ENCODE measurements at regions not wholly inside any gene's neighbourhood (a gene's known extent, or its start where the extent isn't known, plus 50 kb on each side); places are given as distances from the start of the nearest gene placed in this dataset.

DNA sequence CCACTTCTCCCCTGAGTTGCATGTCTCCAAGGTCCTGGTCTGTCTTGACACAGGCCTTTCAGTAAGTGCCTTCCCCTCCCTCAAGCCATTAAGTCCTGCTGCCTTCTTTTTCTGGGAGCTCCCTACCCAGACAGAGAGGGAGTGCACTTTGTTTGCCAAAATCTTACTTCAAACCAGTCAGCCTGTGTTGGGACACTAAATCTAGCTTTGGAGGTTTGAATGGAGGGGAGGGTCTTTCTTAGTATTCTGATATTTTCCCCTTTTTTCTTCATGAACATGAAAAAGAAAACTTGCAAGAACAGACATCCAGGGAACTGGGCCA lies 170.7 kb upstream of the PMEPA1 start:
- Histone ChIP-seq H3K9ac (ENCODE audit: control insufficient read depth, insufficient read depth, low read length) (no peak overlapping the region), H3K9me3 (replicated peaks; ENCODE audit: control insufficient read depth, insufficient read depth, low read length) (no peaks in the 10 kb centered on the region), H3K27ac (ENCODE audit: control insufficient read depth, insufficient read depth) (no peak overlapping the region), H3K4me1 (ENCODE audit: control insufficient read depth, insufficient read depth, low read length) (no peaks in the 10 kb centered on the region), H2AFZ (ENCODE audit: control insufficient read depth, low read depth, low read length) (no peak overlapping the region), H3K4me3 (no peak overlapping the region), H4K20me1 (ENCODE audit: control insufficient read depth, insufficient read depth) (no peaks in the 10 kb centered on the region), H3K36me3 (ENCODE audit: control insufficient read depth in 2 of 2, insufficient read depth in 2 of 2, low read length in 1 of 2) (no peaks in the 10 kb centered on the region), H3K4me2 (ENCODE audit: control insufficient read depth, insufficient read depth) (no peak overlapping the region), H3K79me2 (ENCODE audit: control insufficient read depth, insufficient read depth, low read length) (no peaks in the 10 kb centered on the region), H3K27me3 (replicated peaks in 1 of 2; ENCODE audit: control insufficient read depth in 2 of 2, insufficient read depth in 2 of 2, low read length in 1 of 2) (peaks cover 3 to 5% of the 10 kb centered on the region in 2 experiments; a peak in 2 of 4 replicates)
- ATAC-seq (no peak), DNase-seq (ENCODE audit: low read depth, low spot score) (no peak), FAIRE-seq (no peak)
- ChIA-PET SMC1A (ENCODE audit: uncharacterized antibody, unreplicated experiment) (no interaction called here), CTCF (no interaction called here), RAD21 (ENCODE audit: unreplicated experiment) (no interaction called here), POLR2A (no interaction called here)
- no peak for TF ChIP-seq IKZF2 (IDR thresholded peaks at IDR 0.05)
- TF ChIP-seq NFYA (IDR thresholded peaks at IDR 0.05; ENCODE audit: borderline replicate concordance, low read depth, low read length), result no peak
- TF ChIP-seq RFX5 (IDR thresholded peaks at IDR 0.05; ENCODE audit: low read depth, low read length), result no peak
- TF ChIP-seq IKZF1 (conservative IDR thresholded peaks at IDR 0.05), result no peak
- no peak for TF ChIP-seq NFYB (IDR thresholded peaks at IDR 0.05; ENCODE audit: insufficient read depth, low read depth, low read length)
- TF ChIP-seq CBFB (IDR thresholded peaks at IDR 0.05; ENCODE audit: low read depth), result no peak
- no peak for TF ChIP-seq SIX5 (IDR thresholded peaks at IDR 0.05; ENCODE audit: low read depth, low read length, severe bottlenecking)
- TF ChIP-seq TCF7 (IDR thresholded peaks at IDR 0.05; ENCODE audit: borderline replicate concordance), result no peak
- TF ChIP-seq BMI1 (IDR thresholded peaks at IDR 0.05; ENCODE audit: borderline replicate concordance), result no peak
- no peak for TF ChIP-seq RCOR1 (conservative IDR thresholded peaks at IDR 0.05; ENCODE audit: low read depth, low read length)
- no TSS peak for BruUV-seq (replicated peaks)
- in situ Hi-C loops (cut with MboI), result no loop called here
- intact Hi-C loops (cut with micrococcal nuclease; ENCODE audit: unreplicated experiment), result no loop called here

All from GM12878 (cell line).